RWPE1 (cell line): ENCODE measurements at regions not wholly inside any gene's neighbourhood (a gene's known extent, or its start where the extent isn't known, plus 50 kb on each side); places are given as distances from the start of the nearest gene placed in this dataset.

ENCODE experiments used
- CTCF ChIA-PET: fragments of 350-600 bp; sonication (Branson Sonifier 250); formaldehyde crosslinking; extraction: SDS; loops from one replicate; lab custom pipeline; 2021; lab: Yijun Ruan, JAX
- POLR2A ChIA-PET: fragments of 400-600 bp; formaldehyde crosslinking; extraction: SDS; loops from one replicate; lab custom pipeline; 2020; ENCODE audit warnings: antibody characterized with exemption; ENCODE audit not compliant: low non-redundant PET; lab: Yijun Ruan, JAX
- DNase-seq: peaks from one replicate; pipeline ENCODE4 v3.0.0; 2012; ENCODE audit warnings: low spot score
- H3K27ac ChIP-seq: fragments of 450-650 bp; 2 replicates; pipeline ENCODE4 v1.5.1; 2017
- CTCF ChIP-seq: fragments of 450-650 bp; conservative IDR thresholded peaks from 2 replicates; pipeline ENCODE4 v1.5.1; 2017; ENCODE audit warnings: low read depth, mild to moderate bottlenecking

- POLR2A ChIA-PET, result no interaction called here
- no peak for TF ChIP-seq CTCF
- no peak overlapping the region for H3K27ac ChIP-seq
- CTCF ChIA-PET, result no interaction called here
- no peak for DNase-seq
These were observed 119.5 kb downstream of the TBX19 start for GRCh38 chr1:168400139-168400538.

GRCh38 chr1:168397806-168398205 lies 117.1 kb downstream of the TBX19 start:
- POLR2A ChIA-PET, result interaction anchor here (0.6 kb wide), 1 partner anchor 11 kb away, joined by 11 read pairs; no protein-coding TSS in a partner anchor
- no peak overlapping the region for H3K27ac ChIP-seq
- no peak for TF ChIP-seq CTCF
- no peak for DNase-seq
- CTCF ChIA-PET, result no interaction called here

GRCh38 chr1:168396940-168397684 lies 116.4 kb downstream of the TBX19 start:
- no peak for TF ChIP-seq CTCF
- no peak overlapping the region for H3K27ac ChIP-seq
- DNase-seq, result no peak
- ChIA-PET POLR2A (interaction anchor here (0.6 kb wide), 1 partner anchor 10 kb away, joined by 11 read pairs; no protein-coding TSS in a partner anchor), CTCF (no interaction called here)

- H3K27ac ChIP-seq, result no peak overlapping the region
- TF ChIP-seq CTCF, result no peak
- ChIA-PET POLR2A (no interaction called here), CTCF (no interaction called here)
- no peak for DNase-seq
These were observed 115.8 kb downstream of the TBX19 start for GRCh38 chr1:168396508-168396907.

GRCh38 chr1:168394858-168395257 lies 114.2 kb downstream of the TBX19 start:
- DNase-seq, result no peak
- H3K27ac ChIP-seq, result no peak overlapping the region
- CTCF ChIA-PET, result interaction anchor here (0.6 kb wide), 2 partner anchors 34 to 1048 kb away, joined by 3 read pairs; no protein-coding TSS in a partner anchor
- POLR2A ChIA-PET, result no interaction called here
- TF ChIP-seq CTCF, result no peak

- no peak for DNase-seq
- ChIA-PET POLR2A (no interaction called here), CTCF (no interaction called here)
- TF ChIP-seq CTCF, result no peak
- no peak overlapping the region for H3K27ac ChIP-seq
These were observed 112.4 kb downstream of the TBX19 start for GRCh38 chr1:168392958-168393549.
